HG02623 (cell line): ENCODE measurements at regions not wholly inside any gene's neighbourhood (a gene's known extent, or its start where the extent isn't known, plus 50 kb on each side); places are given as distances from the start of the nearest gene placed in this dataset.

ENCODE experiments used
- ATAC-seq: cut with Tn5 transposase; IDR thresholded peaks from one replicate; pipeline ENCODE4 v1.9.1; 2021; ENCODE audit warnings: moderate library complexity; ENCODE audit not compliant: unreplicated experiment

DNA sequence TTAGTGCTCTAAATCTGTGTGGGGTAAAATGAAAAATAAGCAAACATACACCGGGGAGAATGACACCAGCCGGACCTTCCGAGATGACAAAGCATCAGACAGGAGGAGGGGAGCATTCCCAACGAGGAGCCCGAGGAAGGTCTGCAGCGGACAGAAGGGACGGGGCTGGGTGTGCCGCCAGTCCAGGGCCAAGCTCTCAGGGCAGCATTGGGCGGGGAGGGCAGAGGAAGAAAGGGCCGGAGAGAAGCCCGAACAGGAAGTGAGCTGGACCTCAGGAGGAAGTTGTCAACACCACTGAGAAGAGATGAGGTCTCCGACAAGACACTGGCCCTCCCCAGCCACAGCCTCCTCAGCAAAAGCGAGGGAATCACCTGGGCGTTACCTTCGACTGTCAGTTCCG is 182.6 kb upstream of the RNF32 start:
- ATAC-seq = no peak

DNA sequence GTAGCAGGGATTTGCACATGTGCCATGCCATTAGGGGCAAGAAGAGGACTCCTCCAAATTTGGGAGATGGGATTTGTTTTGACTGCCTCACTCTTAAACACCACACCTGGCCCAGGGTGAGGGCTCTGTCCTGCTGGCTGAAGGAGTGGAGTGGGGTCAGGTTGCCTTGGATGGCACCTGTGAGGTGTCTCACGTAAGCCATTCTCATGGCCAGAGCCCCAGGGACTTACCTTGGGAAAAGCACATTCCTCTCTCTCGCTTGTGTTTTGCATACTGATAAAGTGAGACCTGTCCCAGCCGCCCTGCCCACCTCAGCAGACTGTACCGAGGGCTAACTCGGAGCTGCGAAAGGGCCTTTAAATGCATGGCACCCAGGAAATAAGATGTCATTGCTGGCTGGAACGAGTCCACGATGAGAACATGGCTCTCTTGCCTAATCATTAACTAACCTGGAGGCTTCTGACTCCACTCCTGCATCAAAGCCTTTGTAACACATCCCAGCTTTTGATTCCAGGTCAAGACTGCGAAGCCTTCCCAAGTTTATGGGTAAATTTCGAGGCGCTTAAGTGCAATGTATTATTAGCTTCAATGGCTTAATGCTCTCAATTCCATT is 184.0 kb upstream of the RNF32 start:
- no peak for ATAC-seq

DNA sequence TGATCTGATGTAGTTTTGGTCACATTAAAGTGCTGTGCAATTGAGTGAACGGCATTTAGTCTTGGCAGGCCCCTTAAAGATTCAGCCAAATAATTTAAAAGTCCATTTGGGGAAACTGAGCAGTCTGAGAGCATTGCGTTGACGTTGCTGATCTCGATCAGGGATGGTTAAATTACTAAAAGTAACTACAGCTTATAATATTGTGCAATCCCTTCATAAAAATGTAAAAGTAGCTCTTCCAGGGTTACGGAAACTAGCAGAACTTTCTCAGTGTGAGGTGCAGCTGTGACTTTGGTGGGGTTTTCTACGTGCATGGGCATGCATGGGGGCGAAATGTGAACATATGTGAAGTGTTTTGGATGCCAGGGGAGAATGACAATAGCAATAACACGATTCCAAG is 184.5 kb upstream of the RNF32 start:
- no peak for ATAC-seq

DNA sequence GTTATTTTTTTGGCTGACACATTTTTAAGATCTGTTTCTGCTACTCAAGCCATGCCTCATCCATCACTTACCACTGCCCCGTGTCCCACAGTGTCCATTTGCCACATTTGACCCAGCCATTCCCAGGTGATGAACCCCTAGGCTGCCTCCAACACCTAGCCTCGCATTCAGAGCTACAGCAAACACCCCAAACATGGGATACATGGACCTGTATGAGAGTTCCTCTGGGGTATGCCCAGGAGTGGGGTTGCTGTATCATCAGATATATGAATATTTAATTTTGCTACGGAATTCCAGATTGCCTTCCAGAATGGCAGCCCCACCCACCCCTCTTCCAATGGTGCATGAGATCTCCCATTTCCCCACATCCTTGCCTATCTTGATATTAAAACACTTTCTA is 190.1 kb upstream of the RNF32 start:
- ATAC-seq = no peak

DNA sequence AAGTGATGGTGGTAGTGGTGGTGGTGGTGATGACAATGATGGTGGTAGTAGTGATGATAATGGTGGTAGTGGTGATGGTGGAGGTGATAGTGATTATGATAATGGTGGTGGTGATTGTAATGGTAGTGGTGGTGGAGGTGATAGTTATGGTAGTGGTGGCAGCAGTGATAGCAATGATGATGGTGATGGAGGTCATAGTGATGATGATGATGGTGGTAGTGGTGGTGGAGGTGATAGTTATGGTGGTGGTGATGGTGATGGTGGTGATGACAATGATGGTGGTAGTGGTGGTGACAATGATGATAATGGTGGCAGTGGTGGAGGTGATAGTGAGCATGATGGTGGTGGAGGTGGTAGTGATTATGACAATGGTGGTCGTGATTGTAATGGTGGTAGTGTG is 191.7 kb upstream of the RNF32 start:
- ATAC-seq = no peak

DNA sequence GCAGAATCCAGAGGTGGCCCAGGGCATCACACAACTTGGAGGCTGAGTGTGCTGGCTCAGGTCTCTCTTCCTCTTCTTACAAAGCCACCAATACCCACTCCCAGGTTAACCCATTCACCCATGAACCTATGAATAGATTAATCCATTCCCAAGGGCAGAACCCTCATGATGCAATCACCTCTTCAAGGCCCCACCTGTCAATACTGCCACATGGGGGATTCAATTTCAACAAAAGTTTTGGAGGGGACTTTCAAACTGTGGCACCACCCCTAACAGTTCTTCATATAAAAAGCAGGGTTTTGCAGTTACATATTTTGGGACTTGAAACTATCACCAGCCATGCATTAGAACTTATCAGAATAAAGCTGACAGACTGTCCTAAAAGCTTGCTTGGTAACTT is 193.6 kb upstream of the RNF32 start:
- no peak for ATAC-seq

DNA sequence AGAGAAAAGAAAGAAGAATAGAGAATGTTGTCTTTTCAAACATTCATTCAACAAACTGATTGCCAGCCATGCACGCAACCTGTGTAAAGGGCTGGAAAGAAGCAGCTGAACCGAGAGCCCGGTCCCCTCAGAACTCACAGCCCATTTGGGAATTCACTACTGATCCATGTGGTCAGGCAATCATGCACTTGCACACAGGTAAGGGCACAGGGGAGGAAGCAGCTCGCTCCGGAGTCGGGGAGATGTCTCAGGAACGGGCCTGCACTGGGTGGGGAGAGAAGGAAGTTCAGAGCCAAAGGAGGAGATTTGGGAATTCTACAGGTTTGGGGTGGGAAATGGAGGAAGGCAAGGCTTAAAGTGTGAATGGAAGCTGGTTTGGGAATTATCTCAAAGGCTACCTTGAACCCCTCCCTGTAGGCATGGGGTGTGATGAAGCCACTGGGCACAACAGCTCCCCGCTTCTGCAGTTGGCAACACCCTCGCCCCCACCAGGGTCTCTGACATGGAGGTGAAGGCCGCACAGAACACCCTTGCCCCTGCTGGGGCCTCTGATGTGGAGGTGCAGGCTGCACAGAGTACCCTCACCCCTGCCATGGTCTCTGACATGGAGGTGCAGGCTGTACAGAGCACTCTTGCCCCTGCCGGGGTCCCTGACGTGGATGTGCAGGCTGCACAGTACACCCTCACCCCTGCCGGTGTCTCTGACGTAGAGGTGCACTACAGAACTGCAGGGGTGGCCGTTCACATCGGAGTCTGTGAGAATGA is 194.4 kb upstream of the RNF32 start:
- ATAC-seq = no peak

DNA sequence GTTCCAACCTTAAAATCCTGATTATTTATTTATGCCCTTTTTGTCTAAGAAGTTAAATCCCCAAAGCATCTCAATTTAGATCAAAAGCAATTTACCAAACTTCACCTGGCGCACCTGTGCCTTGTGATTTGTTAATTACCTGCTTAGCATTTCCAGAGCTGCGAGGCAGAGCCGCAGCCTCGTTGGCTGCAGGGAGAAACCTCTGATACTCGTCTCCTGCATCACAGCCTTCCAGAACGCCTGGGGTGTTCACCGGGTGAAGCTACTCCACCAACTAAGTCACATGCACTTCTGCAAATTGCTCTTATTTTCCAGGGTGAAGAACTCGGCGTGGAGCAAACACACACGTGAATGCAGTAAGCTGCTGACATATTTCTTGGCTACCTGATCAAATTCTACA is 198.1 kb upstream of the RNF32 start:
- ATAC-seq = no peak

DNA sequence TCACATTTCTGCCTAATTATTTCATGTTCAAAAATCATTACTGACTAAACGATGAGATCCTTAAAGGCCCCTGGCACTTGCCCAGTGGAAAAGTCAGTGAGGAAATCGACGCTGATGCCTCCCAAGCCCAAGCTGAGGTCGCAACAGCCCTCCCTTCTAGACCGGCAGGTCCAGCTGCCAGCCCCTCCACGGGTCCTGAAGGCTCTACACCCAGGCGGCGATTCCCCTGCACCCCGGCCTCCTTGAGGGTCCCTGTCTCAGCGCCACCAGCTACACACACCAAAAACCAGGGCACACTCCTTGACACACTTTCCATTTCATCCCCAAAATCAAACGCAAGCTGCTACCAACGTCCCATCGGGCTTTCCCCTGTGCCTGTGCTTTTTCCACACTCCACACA is 200.1 kb upstream of the RNF32 start:
- no peak for ATAC-seq

DNA sequence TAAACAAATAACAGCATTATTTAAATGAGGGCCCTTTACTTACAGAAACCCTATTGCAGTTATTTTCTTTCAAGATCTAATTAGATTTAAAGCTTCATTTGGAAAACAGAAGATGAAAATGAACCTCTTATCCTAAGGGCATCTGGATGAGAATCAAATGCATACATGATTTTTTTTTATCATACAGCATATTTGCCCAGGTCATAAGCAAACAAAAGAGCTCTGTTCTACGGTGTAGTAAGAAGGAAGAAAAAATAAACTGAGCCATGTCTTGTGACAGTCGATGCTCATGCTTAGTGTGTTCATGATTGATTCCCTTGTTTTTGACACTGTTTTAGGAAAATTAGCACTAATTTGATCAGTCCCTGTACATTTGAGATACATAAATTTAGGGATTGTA is 202.6 kb upstream of the RNF32 start:
- no peak for ATAC-seq

DNA sequence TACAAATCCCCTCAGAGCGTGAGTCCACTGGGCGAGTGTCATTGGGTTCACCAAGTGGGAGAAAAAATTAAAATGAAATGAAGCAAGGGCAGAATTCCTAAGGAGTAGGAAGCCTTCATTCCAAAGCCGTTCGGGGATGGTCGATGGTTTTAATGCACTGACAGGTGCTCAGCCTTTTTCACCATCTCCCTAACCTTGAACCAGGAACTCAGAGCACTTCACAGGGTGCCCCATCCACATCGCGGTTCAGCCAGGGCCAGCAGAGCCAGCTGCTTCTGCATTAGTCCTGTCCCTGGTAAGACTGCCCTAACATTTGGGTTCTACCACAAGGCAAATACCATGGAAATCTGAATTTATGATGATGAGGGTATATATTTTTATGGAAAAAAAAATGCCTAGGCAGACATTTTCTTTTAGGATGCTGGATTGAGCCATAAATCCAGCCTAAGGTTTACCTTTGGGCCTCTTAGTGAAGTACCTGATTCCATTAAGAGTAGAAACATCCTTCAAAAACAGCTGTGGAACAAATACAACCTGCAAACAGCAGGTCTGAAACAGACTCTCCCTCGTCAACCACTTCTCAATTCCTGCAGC is 203.5 kb upstream of the RNF32 start:
- ATAC-seq = no peak

DNA sequence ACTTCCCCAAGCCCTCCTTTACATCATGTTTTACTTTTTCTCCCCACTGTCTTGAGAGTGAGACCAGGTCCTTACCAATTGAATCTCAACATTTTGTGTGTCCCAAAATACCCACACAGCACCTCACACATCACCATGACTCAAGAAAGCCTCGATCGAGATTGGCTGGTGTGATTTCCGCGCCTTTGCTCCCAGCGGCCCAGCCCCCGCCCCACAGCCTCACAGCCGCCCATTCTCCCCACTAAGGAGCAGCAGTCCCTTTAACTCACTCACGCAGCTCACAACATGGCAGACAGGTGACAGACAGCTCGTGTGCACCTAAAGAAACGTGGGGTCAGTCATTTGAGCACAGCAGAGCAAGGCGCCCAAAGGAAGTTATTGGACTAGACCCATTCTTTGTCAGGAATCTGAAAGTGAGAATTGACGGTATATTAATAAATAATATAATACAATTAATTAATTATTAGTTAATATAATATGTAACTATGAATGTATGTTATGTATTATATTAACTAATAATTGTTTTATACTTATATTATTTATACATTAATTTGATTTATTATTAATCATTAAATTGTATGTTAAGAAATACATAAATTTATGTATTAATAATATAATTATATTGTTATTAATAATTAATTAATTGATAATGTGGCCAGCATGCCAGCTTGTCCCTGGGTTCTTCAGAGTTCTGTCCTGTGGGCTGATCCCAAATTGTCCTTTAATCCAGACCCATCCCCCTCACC is 204.9 kb upstream of the RNF32 start:
- no peak for ATAC-seq

DNA sequence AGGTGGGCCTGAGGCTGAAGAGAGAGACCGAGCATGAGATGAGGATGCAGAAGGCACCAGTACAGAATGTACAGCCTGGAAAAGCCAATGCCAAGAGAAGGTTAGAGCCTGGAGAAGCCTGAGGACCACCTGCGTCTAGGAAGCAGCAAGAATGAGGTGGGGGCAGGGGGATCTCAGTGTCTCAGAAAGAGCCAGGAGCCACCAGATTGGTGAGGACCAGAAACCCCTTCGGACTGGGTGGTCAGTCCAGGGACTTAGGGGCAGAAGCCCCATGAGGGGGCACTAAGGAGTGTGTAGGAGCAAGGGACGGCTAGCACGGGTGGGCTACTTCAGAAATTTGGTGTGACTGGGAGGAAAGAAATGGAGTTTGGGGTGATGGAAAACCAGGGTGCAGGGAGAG is 205.9 kb upstream of the RNF32 start:
- no peak for ATAC-seq

DNA sequence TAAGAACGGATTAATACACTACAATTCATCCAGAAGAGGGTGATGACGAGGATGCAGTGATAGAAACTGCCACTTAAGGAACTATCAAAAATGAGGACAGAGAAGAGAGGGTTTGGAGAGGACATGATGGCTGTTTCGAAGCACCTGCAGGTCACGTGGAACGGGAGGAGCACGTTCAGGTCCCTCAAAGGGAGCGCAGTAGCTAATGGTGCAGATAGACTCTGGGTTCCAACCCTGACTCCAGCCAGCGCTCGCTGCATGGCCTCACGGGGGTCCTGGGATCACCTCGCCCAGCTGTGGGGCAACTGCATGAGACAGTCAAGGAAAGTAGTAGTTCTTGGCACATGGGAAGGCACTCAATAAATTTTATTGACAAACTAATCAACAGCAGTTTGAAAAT is 208.6 kb upstream of the RNF32 start:
- ATAC-seq = no peak

DNA sequence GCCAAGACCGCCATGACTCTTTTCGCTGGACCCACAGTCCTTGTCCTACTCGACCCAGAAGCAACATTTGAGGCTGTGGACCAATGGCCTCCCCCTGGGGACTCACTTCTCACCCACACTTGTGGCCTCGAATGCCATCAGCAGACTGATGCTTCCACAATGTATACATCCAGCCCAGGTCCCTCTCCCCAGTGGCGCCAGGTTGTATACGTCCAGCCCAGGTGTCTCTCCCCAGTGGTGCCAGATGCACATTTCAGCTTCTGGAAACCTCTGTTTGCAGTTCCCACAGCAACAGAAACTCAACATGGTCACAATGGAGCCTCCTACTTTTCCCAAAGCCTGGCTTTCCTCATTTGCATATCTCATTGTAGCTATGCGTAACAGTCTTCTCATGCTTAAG is 210.5 kb upstream of the RNF32 start:
- ATAC-seq = no peak

DNA sequence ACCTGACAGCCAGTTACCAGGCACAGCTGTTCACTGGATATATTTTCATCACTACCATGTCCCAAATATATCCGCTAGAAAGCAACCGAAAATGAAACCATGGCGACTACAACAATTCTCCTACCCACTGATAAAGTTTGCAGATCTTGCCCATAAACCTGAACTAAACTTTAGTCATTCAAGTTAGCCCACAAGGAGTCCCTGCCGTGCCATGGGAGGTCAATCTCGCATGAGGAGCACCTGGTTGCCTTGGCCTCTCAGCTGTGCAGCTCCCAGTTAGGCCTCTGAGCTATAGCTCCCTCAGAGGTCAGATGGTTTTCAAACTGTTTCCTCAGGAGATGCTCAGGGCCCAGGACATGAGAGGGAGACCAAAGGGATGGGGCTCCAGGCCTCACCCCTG is 211.1 kb upstream of the RNF32 start:
- no peak for ATAC-seq

DNA sequence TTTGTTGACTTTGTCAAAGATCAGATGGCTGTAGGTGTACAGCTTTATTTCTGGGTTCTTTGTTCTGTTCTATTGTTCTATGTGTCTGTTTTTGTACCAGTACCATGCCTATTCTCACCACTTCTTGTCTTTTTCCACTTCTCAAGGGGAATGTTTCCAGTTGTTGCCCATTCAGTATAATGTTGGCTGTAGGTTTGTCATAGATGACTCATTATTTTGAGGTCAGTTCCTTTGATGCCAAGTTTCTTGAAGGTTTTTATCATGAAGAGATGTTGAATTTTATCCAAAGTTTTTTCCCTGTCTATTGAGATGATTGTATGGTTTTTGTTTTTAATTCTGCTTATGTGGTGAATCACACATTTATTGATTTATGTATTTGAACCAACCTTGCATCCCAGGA is 216.7 kb upstream of the RNF32 start:
- no peak for ATAC-seq

DNA sequence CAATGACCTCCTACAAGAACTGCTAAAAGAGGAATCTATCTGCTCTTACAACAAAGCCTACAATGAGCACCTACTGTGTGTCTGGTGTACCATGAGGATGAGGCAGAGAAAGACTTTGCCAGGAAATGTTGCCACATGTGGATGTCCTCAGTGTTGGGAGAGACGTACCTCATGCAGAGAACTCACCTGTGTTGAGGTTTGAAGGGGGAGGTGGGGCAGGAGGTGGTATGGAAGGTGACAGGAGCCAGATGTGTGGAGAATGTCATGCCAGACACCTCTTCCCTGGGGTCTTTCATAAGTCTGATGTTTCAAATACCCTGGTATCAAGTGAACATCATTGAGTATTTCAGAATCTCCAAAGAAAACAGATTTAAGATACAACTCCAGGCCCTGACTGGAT is 220.1 kb upstream of the RNF32 start:
- no peak for ATAC-seq

DNA sequence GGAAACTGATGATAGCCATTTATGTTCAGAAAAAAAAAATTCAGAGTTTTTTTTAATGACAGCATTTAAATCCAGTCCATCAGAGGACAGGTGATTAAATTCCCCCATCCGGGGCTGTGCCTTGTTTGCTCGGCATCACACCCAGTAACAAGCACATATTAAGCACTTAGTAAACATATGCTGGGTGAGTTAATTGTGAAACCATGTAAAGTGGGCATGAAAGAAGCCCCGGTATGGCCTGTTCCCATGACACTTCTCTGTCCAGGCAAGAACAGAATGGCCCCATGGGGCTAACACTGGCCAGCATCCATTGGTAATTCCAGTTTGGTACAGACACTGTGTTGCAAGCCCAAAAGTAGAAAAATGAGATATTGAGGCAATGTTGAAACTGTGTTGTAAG is 220.8 kb upstream of the RNF32 start:
- no peak for ATAC-seq

DNA sequence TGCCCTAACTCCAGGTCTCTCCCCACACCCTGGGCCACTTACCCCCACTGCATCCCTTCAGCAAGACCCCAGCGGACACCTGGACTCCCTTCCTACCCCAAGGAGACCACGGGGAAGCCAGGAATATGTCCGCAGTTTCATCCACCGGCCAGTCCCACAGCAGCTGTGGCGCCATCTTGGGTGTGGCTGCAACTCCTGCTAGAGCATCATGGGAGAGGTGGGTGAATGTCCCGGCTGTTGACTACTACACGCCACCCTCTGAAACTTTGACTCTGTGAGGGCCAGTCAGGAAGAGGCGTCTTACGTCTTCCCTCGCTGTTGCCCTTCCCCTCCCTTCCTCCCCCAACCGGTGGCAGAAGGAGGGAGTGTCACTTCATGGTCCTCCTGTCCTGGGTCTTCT is 238.3 kb upstream of the RNF32 start:
- ATAC-seq = no peak

DNA sequence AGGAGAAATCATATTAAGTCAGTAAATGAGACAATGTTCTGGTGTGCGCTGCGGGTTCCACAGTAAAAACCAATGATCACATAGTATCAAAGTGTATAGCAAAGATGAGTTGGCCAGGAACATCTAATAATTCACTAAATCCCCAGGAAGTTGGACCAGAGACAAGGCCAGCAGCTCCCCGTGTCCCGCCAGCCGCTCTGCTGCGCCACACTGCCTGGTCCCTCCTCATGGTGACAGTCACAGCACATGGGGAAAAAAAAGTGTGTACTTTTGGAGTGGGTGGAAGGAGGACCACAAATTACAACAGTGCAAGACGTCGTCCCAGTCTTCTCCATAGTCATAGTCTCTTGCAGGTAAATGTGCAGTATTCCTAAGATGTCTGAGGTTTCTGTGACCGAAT is 239.0 kb upstream of the RNF32 start:
- ATAC-seq = no peak

DNA sequence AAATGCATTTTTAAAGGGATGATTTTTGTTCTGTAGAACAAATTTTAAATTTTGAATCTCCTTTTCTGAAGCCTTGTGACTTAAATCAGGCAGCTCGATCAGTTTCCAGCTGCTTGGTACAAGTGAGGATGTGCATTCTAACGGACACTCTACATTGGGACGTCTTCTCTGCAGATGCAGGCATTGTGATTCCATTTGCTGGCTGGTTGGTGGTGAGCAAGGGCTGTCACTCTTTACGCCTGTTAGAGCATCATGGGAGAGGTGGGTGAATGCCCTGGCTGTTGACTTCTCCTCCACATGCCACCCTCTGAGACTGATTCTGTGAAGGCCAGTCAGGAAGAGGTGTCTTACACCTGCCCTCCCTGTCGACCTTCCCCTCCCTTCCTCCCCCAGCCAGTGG is 240.5 kb upstream of the RNF32 start:
- no peak for ATAC-seq
